Stomach (tissue), 4 donors: ENCODE measurements at regions not wholly inside any gene's neighbourhood (a gene's known extent, or its start where the extent isn't known, plus 50 kb on each side); places are given as distances from the start of the nearest gene placed in this dataset.

Experiments used
- POLR2AphosphoS5 ChIP-seq, 3 donors: sonication (generic); formaldehyde crosslinking; IDR thresholded peaks; one replicate each; pipeline ENCODE4 v1.6.1; 2016; ENCODE audit warnings: antibody characterized with exemption in 3 of 3
- TF ChIP-seq, protein P1 (sequence below), 7 experiments: fragments of 450-650 bp in 4 of 7; fragments of 200-600 bp in 3 of 7; sonication (generic) in 3 of 7; IDR thresholded peaks; one replicate each; pipeline ENCODE4 v1.5.1; 2016 to 2019; ENCODE audit warnings: antibody characterized with exemption in 7 of 7, control low read depth in 2 of 7, mild to moderate bottlenecking in 1 of 7

DNA sequence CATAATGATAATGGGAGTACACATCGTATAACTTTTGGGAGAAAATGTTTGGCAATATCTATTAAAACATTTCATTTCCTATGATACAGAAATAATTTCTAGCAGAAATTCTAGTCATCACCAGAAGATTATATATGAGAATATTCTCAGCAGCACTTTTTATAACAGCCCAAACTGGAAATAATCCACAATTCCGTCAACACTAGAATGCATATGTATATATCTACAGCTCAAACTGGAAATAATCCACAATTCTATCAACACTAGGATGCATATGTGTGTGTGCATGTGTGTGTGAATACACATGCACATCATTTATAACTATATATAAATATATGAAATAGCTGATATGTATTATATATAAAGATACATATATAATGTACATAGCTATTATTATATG is 408.0 kb upstream of the KLHL1 start:
- TF ChIP-seq, protein P1, sequence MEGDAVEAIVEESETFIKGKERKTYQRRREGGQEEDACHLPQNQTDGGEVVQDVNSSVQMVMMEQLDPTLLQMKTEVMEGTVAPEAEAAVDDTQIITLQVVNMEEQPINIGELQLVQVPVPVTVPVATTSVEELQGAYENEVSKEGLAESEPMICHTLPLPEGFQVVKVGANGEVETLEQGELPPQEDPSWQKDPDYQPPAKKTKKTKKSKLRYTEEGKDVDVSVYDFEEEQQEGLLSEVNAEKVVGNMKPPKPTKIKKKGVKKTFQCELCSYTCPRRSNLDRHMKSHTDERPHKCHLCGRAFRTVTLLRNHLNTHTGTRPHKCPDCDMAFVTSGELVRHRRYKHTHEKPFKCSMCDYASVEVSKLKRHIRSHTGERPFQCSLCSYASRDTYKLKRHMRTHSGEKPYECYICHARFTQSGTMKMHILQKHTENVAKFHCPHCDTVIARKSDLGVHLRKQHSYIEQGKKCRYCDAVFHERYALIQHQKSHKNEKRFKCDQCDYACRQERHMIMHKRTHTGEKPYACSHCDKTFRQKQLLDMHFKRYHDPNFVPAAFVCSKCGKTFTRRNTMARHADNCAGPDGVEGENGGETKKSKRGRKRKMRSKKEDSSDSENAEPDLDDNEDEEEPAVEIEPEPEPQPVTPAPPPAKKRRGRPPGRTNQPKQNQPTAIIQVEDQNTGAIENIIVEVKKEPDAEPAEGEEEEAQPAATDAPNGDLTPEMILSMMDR (IDR thresholded peaks at IDR 0.05) = no peak
- no peak for TF ChIP-seq POLR2AphosphoS5 (IDR thresholded peaks at IDR 0.05)
